ENCODE measurements at regions not wholly inside any gene's neighbourhood (a gene's known extent, or its start where the extent isn't known, plus 50 kb on each side); places are given as distances from the start of the nearest gene placed in this dataset.

GRCh38 chr1:55716151-55716550 lies 501.0 kb upstream of the USP24 start:
- no peak for TF ChIP-seq CTCF (conservative IDR thresholded peaks at IDR 0.05; ENCODE audit: low read depth, low read length)
- TF ChIP-seq EZH2phosphoT487 (IDR thresholded peaks at IDR 0.05; ENCODE audit: borderline replicate concordance, low read length), result no peak
- TF ChIP-seq EZH2 (IDR thresholded peaks at IDR 0.05; ENCODE audit: low read length, unreplicated experiment), result no peak
